Ishikawa (cell line): ENCODE measurements at regions not wholly inside any gene's neighbourhood (a gene's known extent, or its start where the extent isn't known, plus 50 kb on each side); places are given as distances from the start of the nearest gene placed in this dataset.

Source experiments
- CEBPB ChIP-seq: IDR thresholded peaks from 2 replicates; pipeline ENCODE4 v1.6.1; 2012
- CREB1 ChIP-seq: IDR thresholded peaks from 2 replicates; pipeline ENCODE4 v1.6.1; 2012; ENCODE audit warnings: low read depth
- EGR1 ChIP-seq: IDR thresholded peaks from 2 replicates; pipeline ENCODE4 v1.6.1; 2012
- EP300 ChIP-seq: IDR thresholded peaks from 2 replicates; pipeline ENCODE4 v1.6.1; 2012; ENCODE audit warnings: borderline replicate concordance
- FOXM1 ChIP-seq: IDR thresholded peaks from 2 replicates; pipeline ENCODE4 v1.6.1; 2012; ENCODE audit warnings: low read depth, borderline replicate concordance
- NFIC ChIP-seq: IDR thresholded peaks from 2 replicates; pipeline ENCODE4 v1.6.1; 2012
- RAD21 ChIP-seq: IDR thresholded peaks from 2 replicates; pipeline ENCODE4 v1.6.1; 2012; ENCODE audit warnings: low read depth
- TAF1 ChIP-seq: IDR thresholded peaks from 2 replicates; pipeline ENCODE4 v1.6.1; 2012; ENCODE audit warnings: low read depth, mild to moderate bottlenecking
- TCF12 ChIP-seq: IDR thresholded peaks from 2 replicates; pipeline ENCODE4 v1.6.1; 2012; ENCODE audit warnings: low read depth
- TEAD4 ChIP-seq: IDR thresholded peaks from 2 replicates; pipeline ENCODE4 v1.6.1; 2012
- YY1 ChIP-seq: IDR thresholded peaks from 2 replicates; pipeline ENCODE4 v1.6.1; 2012; ENCODE audit warnings: low read depth
- ZBTB7A ChIP-seq: IDR thresholded peaks from 2 replicates; pipeline ENCODE4 v1.6.1; 2012; ENCODE audit warnings: low read depth
- TF ChIP-seq, protein P1 (sequence below): IDR thresholded peaks from 2 replicates; pipeline ENCODE4 v1.6.1; 2012
- TF ChIP-seq, protein P2 (sequence below): IDR thresholded peaks from 2 replicates; pipeline ENCODE4 v1.6.1; 2012; ENCODE audit warnings: low read depth, mild to moderate bottlenecking
- TF ChIP-seq, protein P3 (sequence below): IDR thresholded peaks from 2 replicates; pipeline ENCODE4 v1.6.1; 2012

DNA sequence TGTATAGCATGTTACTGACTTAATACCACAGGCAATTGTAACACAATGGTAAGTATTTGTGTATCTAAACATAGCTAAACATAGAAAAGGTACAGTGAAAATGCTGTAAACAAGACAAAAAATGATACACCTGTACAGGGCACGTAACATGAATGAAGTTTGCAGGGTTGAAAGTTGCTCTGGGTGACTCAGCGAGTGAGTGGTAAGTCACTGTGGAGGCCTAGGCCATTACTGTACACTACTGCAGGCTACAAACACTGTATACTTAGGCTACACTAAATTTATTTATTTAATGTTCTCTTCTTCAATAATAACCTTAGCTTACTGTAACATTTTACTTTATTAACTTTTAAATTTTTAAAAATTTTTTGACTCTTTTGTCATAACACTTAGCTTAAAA is 158.4 kb downstream of the IPO8 start:
- TF ChIP-seq YY1 (no peak), EP300 (no peak), TCF12 (no peak), RAD21 (no peak), EGR1 (no peak)
- TF ChIP-seq, protein P1, sequence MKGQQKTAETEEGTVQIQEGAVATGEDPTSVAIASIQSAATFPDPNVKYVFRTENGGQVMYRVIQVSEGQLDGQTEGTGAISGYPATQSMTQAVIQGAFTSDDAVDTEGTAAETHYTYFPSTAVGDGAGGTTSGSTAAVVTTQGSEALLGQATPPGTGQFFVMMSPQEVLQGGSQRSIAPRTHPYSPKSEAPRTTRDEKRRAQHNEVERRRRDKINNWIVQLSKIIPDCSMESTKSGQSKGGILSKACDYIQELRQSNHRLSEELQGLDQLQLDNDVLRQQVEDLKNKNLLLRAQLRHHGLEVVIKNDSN, result no peak

DNA sequence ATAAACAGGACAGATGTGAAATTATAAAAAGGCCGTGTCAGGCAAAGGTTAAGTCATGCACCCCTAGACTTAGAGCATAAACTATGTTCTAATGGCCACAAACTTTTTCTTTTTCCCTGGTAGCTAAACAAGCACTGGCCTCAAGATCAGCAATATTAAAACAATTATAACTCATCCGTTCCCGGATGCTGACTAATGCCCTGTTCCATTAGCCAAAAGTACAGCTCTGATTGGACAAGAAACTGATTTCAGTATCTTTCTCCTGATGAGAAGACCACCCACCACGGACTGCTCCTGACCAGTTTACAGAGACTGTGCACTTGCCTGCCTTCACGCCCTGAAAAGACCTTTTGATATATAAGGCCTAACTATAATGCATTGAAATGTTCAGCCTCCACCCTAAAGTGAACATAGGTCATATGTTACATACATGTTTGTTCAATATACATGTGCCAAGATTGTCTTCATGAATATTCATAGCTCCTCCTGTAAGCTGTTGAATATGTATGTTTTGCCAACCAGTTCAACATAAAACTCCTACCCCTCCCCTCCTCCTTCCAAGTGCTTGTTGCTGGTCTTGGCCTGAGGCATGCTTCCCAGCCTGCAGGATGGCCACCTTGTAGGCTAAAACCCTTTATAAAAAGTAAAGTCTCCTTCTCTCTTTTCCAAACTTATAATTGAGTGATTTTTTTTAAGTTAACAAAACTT is 162.0 kb downstream of the IPO8 start:
- TF ChIP-seq, protein P1, result no peak
- no peak for TF ChIP-seq FOXM1
- TF ChIP-seq ZBTB7A, result no peak
- no peak for TF ChIP-seq EP300
- TF ChIP-seq, protein P2, sequence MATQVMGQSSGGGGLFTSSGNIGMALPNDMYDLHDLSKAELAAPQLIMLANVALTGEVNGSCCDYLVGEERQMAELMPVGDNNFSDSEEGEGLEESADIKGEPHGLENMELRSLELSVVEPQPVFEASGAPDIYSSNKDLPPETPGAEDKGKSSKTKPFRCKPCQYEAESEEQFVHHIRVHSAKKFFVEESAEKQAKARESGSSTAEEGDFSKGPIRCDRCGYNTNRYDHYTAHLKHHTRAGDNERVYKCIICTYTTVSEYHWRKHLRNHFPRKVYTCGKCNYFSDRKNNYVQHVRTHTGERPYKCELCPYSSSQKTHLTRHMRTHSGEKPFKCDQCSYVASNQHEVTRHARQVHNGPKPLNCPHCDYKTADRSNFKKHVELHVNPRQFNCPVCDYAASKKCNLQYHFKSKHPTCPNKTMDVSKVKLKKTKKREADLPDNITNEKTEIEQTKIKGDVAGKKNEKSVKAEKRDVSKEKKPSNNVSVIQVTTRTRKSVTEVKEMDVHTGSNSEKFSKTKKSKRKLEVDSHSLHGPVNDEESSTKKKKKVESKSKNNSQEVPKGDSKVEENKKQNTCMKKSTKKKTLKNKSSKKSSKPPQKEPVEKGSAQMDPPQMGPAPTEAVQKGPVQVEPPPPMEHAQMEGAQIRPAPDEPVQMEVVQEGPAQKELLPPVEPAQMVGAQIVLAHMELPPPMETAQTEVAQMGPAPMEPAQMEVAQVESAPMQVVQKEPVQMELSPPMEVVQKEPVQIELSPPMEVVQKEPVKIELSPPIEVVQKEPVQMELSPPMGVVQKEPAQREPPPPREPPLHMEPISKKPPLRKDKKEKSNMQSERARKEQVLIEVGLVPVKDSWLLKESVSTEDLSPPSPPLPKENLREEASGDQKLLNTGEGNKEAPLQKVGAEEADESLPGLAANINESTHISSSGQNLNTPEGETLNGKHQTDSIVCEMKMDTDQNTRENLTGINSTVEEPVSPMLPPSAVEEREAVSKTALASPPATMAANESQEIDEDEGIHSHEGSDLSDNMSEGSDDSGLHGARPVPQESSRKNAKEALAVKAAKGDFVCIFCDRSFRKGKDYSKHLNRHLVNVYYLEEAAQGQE, result no peak
- TF ChIP-seq CEBPB, result no peak
- TF ChIP-seq RAD21, result no peak
- TF ChIP-seq YY1, result no peak

DNA sequence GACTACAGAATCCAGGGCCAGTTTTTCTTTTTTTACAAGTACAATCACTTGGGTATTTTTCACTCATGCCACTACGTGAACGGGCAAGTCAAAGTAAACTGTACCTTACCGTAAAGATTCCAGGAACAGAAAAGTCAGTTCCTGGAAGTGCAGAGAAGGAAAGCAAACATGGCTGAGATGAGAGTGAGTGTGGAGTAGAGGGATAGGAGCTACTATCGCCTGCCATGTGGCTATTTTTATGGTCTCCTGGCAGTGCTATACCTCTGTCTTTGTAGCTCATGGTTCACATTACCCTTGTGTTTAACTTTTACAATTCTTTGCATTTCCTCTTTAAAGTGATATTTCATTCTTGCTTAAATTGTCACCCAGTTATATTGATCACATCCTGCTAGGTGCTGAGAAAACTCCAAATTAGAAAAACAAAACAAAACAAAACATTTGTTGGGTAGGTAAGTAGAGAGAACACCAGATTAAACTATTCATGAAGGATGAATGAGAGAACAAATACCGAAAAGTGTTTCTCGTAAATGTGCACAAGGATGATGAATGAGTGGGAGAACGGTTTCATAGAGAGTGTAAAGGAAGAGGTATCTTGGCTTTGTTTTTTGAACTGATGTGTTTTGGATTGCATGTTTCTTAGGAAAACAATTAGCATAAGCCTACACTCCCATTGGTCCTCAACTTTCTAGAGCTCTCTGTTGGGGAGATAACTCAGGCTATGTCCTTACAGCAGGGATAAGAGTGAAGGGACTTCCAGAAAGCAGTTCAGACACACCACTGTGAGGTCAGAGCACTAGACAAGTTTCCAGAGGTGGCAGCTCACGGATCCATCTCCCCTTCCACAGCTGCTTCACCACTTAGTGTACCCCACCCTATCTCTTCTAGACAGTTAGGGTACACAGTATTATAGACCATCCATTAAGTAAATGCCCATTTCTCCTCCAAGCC is 163.7 kb downstream of the IPO8 start:
- TF ChIP-seq TCF12 (no peak), TAF1 (no peak)

DNA sequence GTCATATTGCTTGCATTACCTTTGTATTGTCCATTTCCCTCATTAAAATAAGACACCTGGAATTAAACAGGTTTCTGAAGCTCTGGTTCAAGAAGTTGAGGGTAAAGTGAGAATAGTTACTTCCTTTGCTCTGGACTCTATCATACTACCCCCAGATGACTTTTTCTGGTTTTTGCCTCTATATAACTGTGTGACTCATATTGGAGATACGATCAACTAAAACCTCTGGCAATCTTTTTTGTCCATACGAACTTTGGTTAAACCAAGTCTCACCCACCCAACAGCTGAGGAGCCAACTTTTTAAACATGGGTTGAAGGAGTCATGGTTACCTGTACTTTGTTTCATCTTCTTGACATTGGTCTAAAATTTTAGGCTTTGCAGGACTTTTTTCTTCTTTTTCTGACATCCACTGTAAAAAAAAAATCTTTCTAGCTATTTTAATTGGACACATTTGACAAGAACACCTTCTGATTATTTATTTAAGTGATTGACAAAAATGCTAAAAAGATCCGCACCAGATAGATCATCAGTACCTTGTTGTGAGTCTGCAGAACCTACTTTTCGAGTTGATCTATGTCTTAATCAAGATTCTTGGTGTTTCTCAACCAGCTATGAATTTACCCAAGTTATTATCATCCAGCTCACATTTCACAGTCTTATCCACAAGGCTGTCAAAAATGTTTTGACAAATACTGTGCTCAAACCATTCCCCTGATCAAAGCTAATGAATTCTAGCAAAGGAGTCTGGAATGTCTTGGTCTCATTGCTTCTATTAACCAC is 166.0 kb downstream of the IPO8 start:
- TF ChIP-seq, protein P2, result no peak
- no peak for TF ChIP-seq NFIC
- TF ChIP-seq CREB1, result no peak
- TF ChIP-seq TEAD4, result no peak
- TF ChIP-seq YY1, result no peak
- TF ChIP-seq TCF12, result no peak
- TF ChIP-seq, protein P1, result no peak
- TF ChIP-seq FOXM1, result no peak
- no peak for TF ChIP-seq CEBPB
- TF ChIP-seq ZBTB7A, result no peak

DNA sequence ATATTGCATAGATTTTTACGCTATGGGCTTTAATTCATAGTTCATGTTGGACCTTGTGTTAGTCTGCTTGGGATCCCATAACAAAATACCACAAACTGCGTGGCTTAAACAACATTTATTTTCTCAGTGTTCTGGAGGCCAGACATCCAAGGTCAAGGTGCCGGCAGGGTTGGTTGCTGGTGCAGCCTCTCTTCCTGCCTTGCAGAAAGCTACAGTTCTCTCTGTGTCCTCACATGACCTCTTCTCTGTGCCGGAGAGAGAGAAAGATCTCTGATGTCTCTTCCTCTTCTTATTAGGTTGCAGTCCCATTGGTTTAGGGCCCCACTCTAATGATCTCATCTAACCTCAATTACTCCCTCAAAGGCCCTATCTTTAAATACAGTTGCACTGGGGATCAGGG is 170.5 kb downstream of the IPO8 start:
- TF ChIP-seq YY1, result no peak
- no peak for TF ChIP-seq TAF1
- TF ChIP-seq CEBPB, result no peak
- TF ChIP-seq NFIC, result no peak
- no peak for TF ChIP-seq TCF12
- TF ChIP-seq, protein P3, sequence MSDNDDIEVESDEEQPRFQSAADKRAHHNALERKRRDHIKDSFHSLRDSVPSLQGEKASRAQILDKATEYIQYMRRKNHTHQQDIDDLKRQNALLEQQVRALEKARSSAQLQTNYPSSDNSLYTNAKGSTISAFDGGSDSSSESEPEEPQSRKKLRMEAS, result no peak
- no peak for TF ChIP-seq ZBTB7A
- no peak for TF ChIP-seq EP300
- TF ChIP-seq FOXM1, result no peak
- no peak for TF ChIP-seq EGR1
- no peak for TF ChIP-seq RAD21
- no peak for TF ChIP-seq CREB1
- TF ChIP-seq, protein P1, result no peak
- no peak for TF ChIP-seq TEAD4
- TF ChIP-seq, protein P2, result no peak
